HG02759 (cell line): ENCODE measurements at regions not wholly inside any gene's neighbourhood (a gene's known extent, or its start where the extent isn't known, plus 50 kb on each side); places are given as distances from the start of the nearest gene placed in this dataset.

Experiments used
- ATAC-seq: cut with Tn5 transposase; IDR thresholded peaks from one replicate; pipeline ENCODE4 v1.9.1; 2021; ENCODE audit warnings: mild to moderate bottlenecking, moderate library complexity; ENCODE audit not compliant: unreplicated experiment

- no peak for ATAC-seq
These were observed 115.7 kb upstream of the DDX18 start for GRCh38 chr2:117698819-117699218.

GRCh38 chr2:117700471-117700870 is 114.0 kb upstream of the DDX18 start:
- no peak for ATAC-seq

- ATAC-seq, result no peak
These were observed 113.1 kb upstream of the DDX18 start for GRCh38 chr2:117701365-117701764.

GRCh38 chr2:117702098-117702497 is 112.4 kb upstream of the DDX18 start:
- ATAC-seq, result no peak

GRCh38 chr2:117703858-117704257 is 110.6 kb upstream of the DDX18 start:
- no peak for ATAC-seq

- ATAC-seq, result no peak
These were observed 109.7 kb upstream of the DDX18 start for GRCh38 chr2:117704818-117705217.

- no peak for ATAC-seq
These were observed 106.6 kb upstream of the DDX18 start for GRCh38 chr2:117707874-117708273.

GRCh38 chr2:117712684-117713083 is 101.8 kb upstream of the DDX18 start:
- no peak for ATAC-seq

GRCh38 chr2:117714110-117714509 is 100.4 kb upstream of the DDX18 start:
- no peak for ATAC-seq

- no peak for ATAC-seq
These were observed 99.6 kb upstream of the DDX18 start for GRCh38 chr2:117714745-117715417.

- ATAC-seq, result no peak
These were observed 98.0 kb upstream of the DDX18 start for GRCh38 chr2:117716505-117716904.

- ATAC-seq, result no peak
These were observed 97.4 kb upstream of the DDX18 start for GRCh38 chr2:117717072-117717471.

GRCh38 chr2:117718048-117718447 is 96.4 kb upstream of the DDX18 start:
- ATAC-seq, result no peak

- no peak for ATAC-seq
These were observed 93.7 kb upstream of the DDX18 start for GRCh38 chr2:117720765-117721164.

GRCh38 chr2:117723483-117723882 is 91.0 kb upstream of the DDX18 start:
- no peak for ATAC-seq

- no peak for ATAC-seq
These were observed 90.5 kb upstream of the DDX18 start for GRCh38 chr2:117723888-117724434.

GRCh38 chr2:117726747-117727146 is 87.7 kb upstream of the DDX18 start:
- no peak for ATAC-seq

- no peak for ATAC-seq
These were observed 76.6 kb upstream of the DDX18 start for GRCh38 chr2:117737846-117738245.

- no peak for ATAC-seq
These were observed 75.3 kb upstream of the DDX18 start for GRCh38 chr2:117738991-117739839.

- no peak for ATAC-seq
These were observed 69.0 kb upstream of the DDX18 start for GRCh38 chr2:117745537-117745936.

- no peak for ATAC-seq
These were observed 58.7 kb upstream of the DDX18 start for GRCh38 chr2:117755768-117756167.

GRCh38 chr2:117760916-117761315 is 53.6 kb upstream of the DDX18 start:
- ATAC-seq, result no peak
